GM23338 (cell line): ENCODE measurements at regions not wholly inside any gene's neighbourhood (a gene's known extent, or its start where the extent isn't known, plus 50 kb on each side); places are given as distances from the start of the nearest gene placed in this dataset.

ENCODE experiments used
- ATAC-seq: fragments of 200-7000 bp; cut with Tn5 transposase; 3 replicates; pipeline ENCODE4 v1.9.1; 2020
- DNase-seq: peaks from one replicate; pipeline ENCODE4 v3.0.0-alpha.2; 2015; ENCODE audit warnings: low spot score
- H2AFZ ChIP-seq: fragments of 200-600 bp; sonication (generic); 2 replicates; pipeline ENCODE4 v1.8.0; 2016; ENCODE audit warnings: antibody characterized with exemption, mild to moderate bottlenecking, moderate library complexity
- H3F3A ChIP-seq: fragments of 200-600 bp; sonication (generic); replicated peaks from 2 replicates; pipeline ENCODE4 v1.8.0; 2017; ENCODE audit warnings: antibody characterized with exemption, mixed run types, low read depth
- H3K27ac ChIP-seq: fragments of 200-600 bp; sonication (generic); 2 replicates; pipeline ENCODE4 v1.6.1; 2016; ENCODE audit warnings: low read depth
- H3K27me3 ChIP-seq: fragments of 200-600 bp; sonication (generic); 2 replicates; pipeline ENCODE4 v1.8.0; 2016; ENCODE audit warnings: mild to moderate bottlenecking, mixed run types, moderate library complexity; ENCODE audit not compliant: insufficient read depth
- H3K36me3 ChIP-seq: fragments of 200-600 bp; sonication (generic); 2 replicates; pipeline ENCODE4 v1.8.0; 2016; ENCODE audit warnings: mild to moderate bottlenecking; ENCODE audit not compliant: insufficient read depth
- H3K4me1 ChIP-seq: fragments of 200-600 bp; sonication (generic); 2 replicates; pipeline ENCODE4 v1.8.0; 2016; ENCODE audit warnings: mild to moderate bottlenecking, moderate library complexity; ENCODE audit not compliant: insufficient read depth
- H3K4me2 ChIP-seq: fragments of 200-600 bp; sonication (generic); 2 replicates; pipeline ENCODE4 v1.7.1; 2017; ENCODE audit warnings: mixed run types
- H3K4me3 ChIP-seq: fragments of 200-600 bp; sonication (generic); 2 replicates; pipeline ENCODE4 v1.6.1; 2016; ENCODE audit warnings: mixed run types
- H3K79me2 ChIP-seq: fragments of 200-600 bp; sonication (generic); replicated peaks from 2 replicates; pipeline ENCODE4 v1.8.0; 2017; ENCODE audit warnings: mild to moderate bottlenecking; ENCODE audit not compliant: insufficient read depth
- H3K9me2 ChIP-seq: fragments of 200-600 bp; sonication (generic); 2 replicates; pipeline ENCODE4 v1.8.0; 2017; ENCODE audit not compliant: insufficient read depth
- H4K20me1 ChIP-seq: fragments of 200-600 bp; sonication (generic); replicated peaks from 2 replicates; pipeline ENCODE4 v1.8.0; 2017; ENCODE audit warnings: mild to moderate bottlenecking; ENCODE audit not compliant: insufficient read depth
- H3K27ac Mint-ChIP-seq: 2 replicates; pipeline ENCODE4 v1.8.0; 2020; ENCODE audit warnings: inconsistent platforms, mild to moderate bottlenecking, moderate library complexity, mixed read lengths
- H3K27me3 Mint-ChIP-seq: 3 replicates; pipeline ENCODE4 v1.8.0; 2022; ENCODE audit warnings: low read depth, mild to moderate bottlenecking, moderate library complexity, mixed read lengths, inconsistent platforms; ENCODE audit not compliant: insufficient read depth, poor library complexity
- H3K36me3 Mint-ChIP-seq: 3 replicates; pipeline ENCODE4 v1.8.0; 2021; ENCODE audit warnings: low read depth, mild to moderate bottlenecking, inconsistent platforms, moderate library complexity, mixed read lengths
- H3K4me1 Mint-ChIP-seq: 3 replicates; pipeline ENCODE4 v1.8.0; 2020; ENCODE audit warnings: mild to moderate bottlenecking, inconsistent platforms, mixed read lengths
- H3K4me3 Mint-ChIP-seq: 3 replicates; pipeline ENCODE4 v1.8.0; 2021; ENCODE audit warnings: moderate library complexity, mild to moderate bottlenecking, inconsistent platforms, mixed read lengths
- H3K9me3 Mint-ChIP-seq: 3 replicates; pipeline ENCODE4 v1.8.0; 2020; ENCODE audit warnings: moderate library complexity, mild to moderate bottlenecking, inconsistent platforms, mixed read lengths
- CTCF ChIP-seq, 2 experiments: fragments of 200-600 bp in 1 of 2; sonication (generic) in 1 of 2; conservative IDR thresholded peaks; 2 replicates each; pipeline versions ENCODE4 v1.5.1 to v1.6.1; 2016 to 2017; ENCODE audit warnings: antibody characterized with exemption in 2 of 2, low read depth in 2 of 2, mild to moderate bottlenecking in 2 of 2, moderate library complexity in 1 of 2
- ETS1 ChIP-seq: IDR thresholded peaks from 2 replicates; pipeline ENCODE4 v1.6.1; 2016; ENCODE audit warnings: antibody characterized with exemption
- EZH2 ChIP-seq: fragments of 200-600 bp; sonication (generic); IDR thresholded peaks from one replicate; pipeline ENCODE4 v1.8.0; 2017; ENCODE audit warnings: antibody characterized with exemption, mild to moderate bottlenecking, low read depth; ENCODE audit not compliant: unreplicated experiment
- EZH2phosphoT487 ChIP-seq: fragments of 200-600 bp; sonication (generic); IDR thresholded peaks from one replicate; pipeline ENCODE4 v1.8.1; 2018; ENCODE audit warnings: antibody characterized with exemption; ENCODE audit not compliant: unreplicated experiment
- JUNB ChIP-seq: IDR thresholded peaks from one replicate; pipeline ENCODE4 v1.6.1; 2016; ENCODE audit warnings: antibody characterized with exemption; ENCODE audit not compliant: unreplicated experiment
- NANOG ChIP-seq: IDR thresholded peaks from 2 replicates; pipeline ENCODE4 v1.6.1; 2016; ENCODE audit warnings: antibody characterized with exemption, borderline replicate concordance
- POLR2AphosphoS5 ChIP-seq: IDR thresholded peaks from 2 replicates; pipeline ENCODE4 v1.6.1; 2016; ENCODE audit warnings: antibody characterized with exemption, low read depth
- REST ChIP-seq: IDR thresholded peaks from one replicate; pipeline ENCODE4 v1.6.1; 2018; ENCODE audit warnings: antibody characterized with exemption; ENCODE audit not compliant: unreplicated experiment
- STAT1 ChIP-seq: IDR thresholded peaks from one replicate; pipeline ENCODE4 v1.6.1; 2016; ENCODE audit warnings: antibody characterized with exemption; ENCODE audit not compliant: unreplicated experiment
- ZNF114 ChIP-seq: fragments of 250-450 bp; sonication (Bioruptor Pico); IDR thresholded peaks from 2 replicates; pipeline ENCODE4 v1.5.0; 2020; ENCODE audit warnings: mild to moderate bottlenecking, moderate library complexity
- ZNF331 ChIP-seq: fragments of 250-450 bp; sonication (Bioruptor Pico); IDR thresholded peaks from 2 replicates; pipeline ENCODE4 v1.5.0; 2020; ENCODE audit warnings: low read depth, mild to moderate bottlenecking, moderate library complexity
- ZNF462 ChIP-seq: fragments of 250-450 bp; sonication (Bioruptor Pico); IDR thresholded peaks from 2 replicates; pipeline ENCODE4 v1.5.0; 2020; ENCODE audit warnings: mild to moderate bottlenecking, moderate library complexity

GRCh38 chr2:58686776-58687175, 445.7 kb upstream of the FANCL start:
- Histone ChIP-seq H3K4me3 (no peak overlapping the region), H3K4me2 (no peak overlapping the region), H3K4me1 (peaks cover 7% of the 10 kb centered on the region), H3K27me3 (no peaks in the 10 kb centered on the region), H3K27ac (no peak overlapping the region), H3F3A (no peaks in the 10 kb centered on the region), H3K79me2 (no peaks in the 10 kb centered on the region), H4K20me1 (no peaks in the 10 kb centered on the region), H3K36me3 (no peaks in the 10 kb centered on the region), H3K9me2 (no peaks in the 10 kb centered on the region), H2AFZ (no peak overlapping the region)
- Mint-ChIP-seq H3K9me3 (no peaks in the 10 kb centered on the region; the same call in 2 of the 3 replicates), H3K4me1 (peaks cover 6% of the 10 kb centered on the region), H3K27ac (no peak overlapping the region), H3K36me3 (no peaks in the 10 kb centered on the region), H3K27me3 (no peaks in the 10 kb centered on the region), H3K4me3 (no peak overlapping the region)
- DNase-seq, result no peak
- ATAC-seq, result no peak
- TF ChIP-seq STAT1, result no peak
- no peak for TF ChIP-seq NANOG
- TF ChIP-seq ZNF462 (CRISPR knock-in tag), result no peak
- TF ChIP-seq ZNF114 (CRISPR knock-in tag), result no peak
- no peak for TF ChIP-seq EZH2
- TF ChIP-seq ZNF331, result no peak
- TF ChIP-seq JUNB, result no peak
- no peak for TF ChIP-seq POLR2AphosphoS5
- no peak for TF ChIP-seq REST
- no peak for TF ChIP-seq ETS1
- TF ChIP-seq EZH2phosphoT487, result no peak
- TF ChIP-seq CTCF (conservative IDR thresholded peaks at IDR 0.05; ENCODE audit: low read depth in 2 of 2), result no peak
